ENCODE measurements at regions not wholly inside any gene's neighbourhood (a gene's known extent, or its start where the extent isn't known, plus 50 kb on each side); places are given as distances from the start of the nearest gene placed in this dataset.

- no peak for TF ChIP-seq CTCF (conservative IDR thresholded peaks at IDR 0.05; ENCODE audit: low read depth in 2 of 2)
- no peak for TF ChIP-seq EZH2phosphoT487 (IDR thresholded peaks at IDR 0.05; ENCODE audit: unreplicated experiment)
- no peak for TF ChIP-seq CREB1 (CRISPR knock-in tag; IDR thresholded peaks at IDR 0.05; ENCODE audit: low read depth)
- TF ChIP-seq ETS1 (IDR thresholded peaks at IDR 0.05), result no peak
These were observed 239.3 kb upstream of the CNTN6 start for GRCh38 chr3:853489-853888.

All from GM23338 (cell line).